Upper lobe of right lung (tissue), 1 donor: ENCODE measurements at regions not wholly inside any gene's neighbourhood (a gene's known extent, or its start where the extent isn't known, plus 50 kb on each side); places are given as distances from the start of the nearest gene placed in this dataset.
A peak's percentile ranks its signal among the peaks of the same experiment; 100 is the strongest.
"Not testable (repeated sequence)": the region's sequence is repeated elsewhere in the genome, so short reads cannot be mapped to it uniquely, and the experiment has no call there.

Source experiments
- ATAC-seq: fragments of 200-7000 bp; cut with Tn5 transposase; one replicate; pipeline ENCODE4 v1.9.1; 2020; ENCODE audit warnings: mild to moderate bottlenecking, moderate library complexity
- DNase-seq: peaks from one replicate; pipeline ENCODE4 v3.0.0-alpha.2; 2020
- H3K27ac ChIP-seq: fragments of 200-600 bp; one replicate; pipeline ENCODE4 v1.8.0; 2022
- H3K27me3 ChIP-seq: fragments of 200-600 bp; one replicate; pipeline ENCODE4 v1.8.0; 2022; ENCODE audit warnings: mild to moderate bottlenecking
- H3K36me3 ChIP-seq: fragments of 200-600 bp; one replicate; pipeline ENCODE4 v1.8.0; 2022
- H3K4me1 ChIP-seq: fragments of 200-600 bp; one replicate; pipeline ENCODE4 v1.8.0; 2022
- H3K4me3 ChIP-seq: fragments of 200-600 bp; one replicate; pipeline ENCODE4 v1.8.0; 2022; ENCODE audit warnings: mild to moderate bottlenecking
- H3K9me3 ChIP-seq: fragments of 200-600 bp; one replicate; pipeline ENCODE4 v1.8.0; 2022
- CTCF ChIP-seq: fragments of 200-600 bp; IDR thresholded peaks from one replicate; pipeline ENCODE4 v1.8.0; 2022; ENCODE audit warnings: antibody characterized with exemption
- intact Hi-C: fragments of 100-400 bp; cut with DNase I; formaldehyde crosslinking; loops from one replicate; pipeline ENCODE4 v1.11.0; 2022
- donor health status: DM: no; HTN: yes; CAD: no; lungs with severe emphysema.

GRCh38 chr10:4280461-4281189 lies 495.6 kb upstream of the KLF6 start:
- intact Hi-C loops, result no loop called here
- H3K36me3 ChIP-seq, result no peaks in the 10 kb centered on the region
- no peak for TF ChIP-seq CTCF
- peak overlapping the region; percentile 76 for H3K27ac ChIP-seq
- ATAC-seq (peak; percentile 46), DNase-seq (no peak)
- no peak overlapping the region for H3K4me3 ChIP-seq
- H3K4me1 ChIP-seq, result peaks cover 18% of the 10 kb centered on the region
- H3K27me3 ChIP-seq, result no peaks in the 10 kb centered on the region
- H3K9me3 ChIP-seq, result no peaks in the 10 kb centered on the region

GRCh38 chr10:4279655-4280054 lies 494.6 kb upstream of the KLF6 start:
- peak overlapping the region; percentile 76 for H3K27ac ChIP-seq
- no peaks in the 10 kb centered on the region for H3K36me3 ChIP-seq
- H3K4me3 ChIP-seq, result no peak overlapping the region
- no peak for TF ChIP-seq CTCF
- intact Hi-C loops, result no loop called here
- H3K4me1 ChIP-seq, result peaks cover 18% of the 10 kb centered on the region
- DNase-seq (no peak), ATAC-seq (peak; percentile 45)
- no peaks in the 10 kb centered on the region for H3K27me3 ChIP-seq
- H3K9me3 ChIP-seq, result no peaks in the 10 kb centered on the region

- Histone ChIP-seq H3K4me1 (peaks cover 18% of the 10 kb centered on the region), H3K36me3 (no peaks in the 10 kb centered on the region), H3K27ac (peak overlapping the region; percentile 76), H3K4me3 (no peak overlapping the region), H3K9me3 (no peaks in the 10 kb centered on the region), H3K27me3 (no peaks in the 10 kb centered on the region)
- intact Hi-C loops, result no loop called here
- ATAC-seq (no peak), DNase-seq (no peak)
- TF ChIP-seq CTCF, result no peak
Measured at GRCh38 chr10:4278186-4278585, 493.2 kb upstream of the KLF6 start.

- intact Hi-C loops, result no loop called here
- H3K36me3 ChIP-seq, result no peaks in the 10 kb centered on the region
- no peaks in the 10 kb centered on the region for H3K27me3 ChIP-seq
- H3K4me1 ChIP-seq, result peaks cover 15% of the 10 kb centered on the region
- no peak for ATAC-seq
- no peak for DNase-seq
- H3K4me3 ChIP-seq, result no peak overlapping the region
- no peak for TF ChIP-seq CTCF
- H3K9me3 ChIP-seq, result no peaks in the 10 kb centered on the region
- H3K27ac ChIP-seq, result no peak overlapping the region
Measured at GRCh38 chr10:4276151-4276550, 491.1 kb upstream of the KLF6 start.

- H3K27me3 ChIP-seq, intact Hi-C loops, ATAC-seq, H3K36me3 ChIP-seq, H3K27ac ChIP-seq, DNase-seq, H3K4me3 ChIP-seq, H3K9me3 ChIP-seq: not testable (repeated sequence)
- H3K4me1 ChIP-seq, result peaks cover 16% of the 10 kb centered on the region
Measured at GRCh38 chr10:4274671-4275070, 489.7 kb upstream of the KLF6 start.

- Histone ChIP-seq H3K27ac (no peak overlapping the region), H3K4me1 (peaks cover 18% of the 10 kb centered on the region), H3K9me3 (no peaks in the 10 kb centered on the region), H3K27me3 (no peaks in the 10 kb centered on the region), H3K4me3 (no peak overlapping the region), H3K36me3 (no peaks in the 10 kb centered on the region)
- DNase-seq (no peak), ATAC-seq (no peak)
- intact Hi-C loops, result no loop called here
- no peak for TF ChIP-seq CTCF
Measured at GRCh38 chr10:4271193-4271592, 486.2 kb upstream of the KLF6 start.
